ENCODE measurements at regions not wholly inside any gene's neighbourhood (a gene's known extent, or its start where the extent isn't known, plus 50 kb on each side); places are given as distances from the start of the nearest gene placed in this dataset.

DNA sequence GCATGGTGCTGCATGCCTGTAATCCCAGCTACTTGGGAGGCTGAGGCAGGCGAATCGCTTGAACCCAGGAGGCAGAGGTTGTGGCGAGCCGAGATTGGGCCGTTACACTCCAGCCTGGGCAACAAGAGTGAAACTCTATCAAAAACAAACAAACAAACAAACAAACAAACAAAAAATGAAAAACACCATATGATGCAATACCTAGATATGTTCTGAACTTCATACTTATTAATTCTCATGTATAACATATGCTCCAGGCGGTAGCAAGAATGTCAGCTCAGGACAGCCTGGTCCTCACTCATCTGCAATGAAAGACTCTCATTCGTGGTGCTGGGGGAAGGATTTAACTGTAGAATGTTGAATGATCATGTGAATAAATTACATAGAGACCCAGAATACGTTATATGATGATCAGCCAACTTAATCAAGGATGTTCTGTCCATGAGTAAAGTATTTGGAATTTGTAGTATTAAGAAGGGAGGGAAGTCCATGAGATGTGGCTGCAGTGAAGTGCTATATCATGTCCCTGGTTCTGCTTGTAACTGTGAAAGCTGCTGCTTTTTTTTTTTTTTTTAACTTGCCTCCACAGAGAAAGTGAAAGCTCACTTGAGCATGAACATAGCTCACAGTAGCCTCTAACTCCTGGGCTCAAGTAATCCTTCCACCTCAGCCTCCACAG, 206.8 kb downstream of the UQCRFS1 start:
- H3K79me2 ChIP-seq (ENCODE audit: control insufficient read depth, insufficient read depth, low read length): no peaks in the 10 kb centered on the region
- in situ Hi-C loops (cut with MboI) (no loop called here), intact Hi-C loops (cut with micrococcal nuclease; ENCODE audit: unreplicated experiment) (no loop called here)
- CTCF ChIA-PET: interaction anchor here (0.8 kb wide), 1 partner anchor 257 kb away, joined by 3 read pairs; no protein-coding TSS in a partner anchor
- no peak overlapping the region for H3K4me3 ChIP-seq
- DNase-seq (ENCODE audit: low read depth, low spot score): no peak
- RAD21 ChIA-PET (ENCODE audit: unreplicated experiment): no interaction called here
- H3K4me1 ChIP-seq (ENCODE audit: control insufficient read depth, insufficient read depth, low read length): no peaks in the 10 kb centered on the region
- POLR2A ChIA-PET: interaction anchor here (0.7 kb wide), 1 partner anchor 585 kb away, joined by 3 read pairs; no protein-coding TSS in a partner anchor
- SMC1A ChIA-PET (ENCODE audit: uncharacterized antibody, unreplicated experiment): no interaction called here
- ATAC-seq: no peak
- H3K36me3 ChIP-seq (ENCODE audit: control insufficient read depth in 2 of 2, insufficient read depth in 2 of 2, low read length in 1 of 2): no peaks in the 10 kb centered on the region
- no peak overlapping the region for H3K9ac ChIP-seq (ENCODE audit: control insufficient read depth, insufficient read depth, low read length)
- no peaks in the 10 kb centered on the region; the same call in 2 of the 3 replicates for H3K9me3 ChIP-seq (replicated peaks; ENCODE audit: control insufficient read depth, insufficient read depth, low read length)
- H3K27ac ChIP-seq (ENCODE audit: control insufficient read depth, insufficient read depth): no peak overlapping the region
- BruUV-seq (replicated peaks): no TSS peak
- H3K4me2 ChIP-seq (ENCODE audit: control insufficient read depth, insufficient read depth): no peak overlapping the region
- TF ChIP-seq NR2C2 (IDR thresholded peaks at IDR 0.05; ENCODE audit: borderline replicate concordance, control insufficient read depth, insufficient read length, low read depth): no peak
- TF ChIP-seq, protein P1, sequence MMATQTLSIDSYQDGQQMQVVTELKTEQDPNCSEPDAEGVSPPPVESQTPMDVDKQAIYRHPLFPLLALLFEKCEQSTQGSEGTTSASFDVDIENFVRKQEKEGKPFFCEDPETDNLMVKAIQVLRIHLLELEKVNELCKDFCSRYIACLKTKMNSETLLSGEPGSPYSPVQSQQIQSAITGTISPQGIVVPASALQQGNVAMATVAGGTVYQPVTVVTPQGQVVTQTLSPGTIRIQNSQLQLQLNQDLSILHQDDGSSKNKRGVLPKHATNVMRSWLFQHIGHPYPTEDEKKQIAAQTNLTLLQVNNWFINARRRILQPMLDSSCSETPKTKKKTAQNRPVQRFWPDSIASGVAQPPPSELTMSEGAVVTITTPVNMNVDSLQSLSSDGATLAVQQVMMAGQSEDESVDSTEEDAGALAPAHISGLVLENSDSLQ (IDR thresholded peaks at IDR 0.05): no peak
- TF ChIP-seq MXI1 (IDR thresholded peaks at IDR 0.05; ENCODE audit: low read depth, low read length): no peak
- no peak for TF ChIP-seq PAX5 (IDR thresholded peaks at IDR 0.05; ENCODE audit: borderline replicate concordance, low read depth, low read length)
- no peak for TF ChIP-seq MTA2 (IDR thresholded peaks at IDR 0.05; ENCODE audit: low read depth)
- TF ChIP-seq SMAD5 (IDR thresholded peaks at IDR 0.05; ENCODE audit: low read depth): no peak
- no peak for TF ChIP-seq POU2F2 (IDR thresholded peaks at IDR 0.05; ENCODE audit: borderline replicate concordance, low read depth, low read length)
- TF ChIP-seq IKZF2 (IDR thresholded peaks at IDR 0.05): no peak
- no peak for TF ChIP-seq FOXM1 (IDR thresholded peaks at IDR 0.05; ENCODE audit: low read depth, low read length)
- TF ChIP-seq CBX5 (IDR thresholded peaks at IDR 0.05; ENCODE audit: low read depth): no peak
- H4K20me1 ChIP-seq (ENCODE audit: control insufficient read depth, insufficient read depth): no peaks in the 10 kb centered on the region
- no peaks in the 10 kb centered on the region for H3K27me3 ChIP-seq (replicated peaks in 1 of 2; ENCODE audit: control insufficient read depth in 2 of 2, insufficient read depth in 2 of 2, low read length in 1 of 2)
- FAIRE-seq: no peak
- 50% methylated on average over 8 of the region's 8 CpGs for whole genome bisulfite sequencing (ENCODE audit: insufficient coverage, insufficient replicate concordance, low lambda C conversion rate, missing lambda C conversion rate)
- no peak overlapping the region for H2AFZ ChIP-seq (ENCODE audit: control insufficient read depth, low read depth, low read length)
